ENCODE measurements at regions not wholly inside any gene's neighbourhood (a gene's known extent, or its start where the extent isn't known, plus 50 kb on each side); places are given as distances from the start of the nearest gene placed in this dataset.
"Not testable (repeated sequence)": the region's sequence is repeated elsewhere in the genome, so short reads cannot be mapped to it uniquely, and the experiment has no call there.

- no peak for DNase-seq
These were observed 132.4 kb downstream of the TSEN15 start for GRCh38 chr1:184183919-184184318.

DNA sequence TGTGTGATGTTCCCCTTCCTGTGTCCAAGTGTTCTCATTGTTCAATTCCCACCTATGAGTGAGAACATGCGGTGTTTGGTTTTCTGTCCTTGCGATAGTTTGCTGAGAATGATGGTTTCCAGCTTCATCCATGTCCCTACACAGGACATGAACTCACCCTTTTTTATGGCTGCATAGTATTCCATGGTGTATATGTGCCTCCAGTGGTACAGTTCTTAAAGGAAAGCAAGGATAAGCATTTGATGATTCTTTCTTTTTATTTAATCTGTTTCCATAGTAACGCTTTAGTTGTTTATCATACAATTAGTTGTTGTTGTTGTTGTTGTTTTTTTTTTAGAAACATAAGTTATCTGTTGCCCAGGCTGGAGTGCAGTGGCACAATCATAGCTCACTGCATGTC lies 133.1 kb downstream of the TSEN15 start:
- not testable (repeated sequence) for ATAC-seq

More at GRCh38 chr1:184183919-184184318, 132.4 kb downstream of the TSEN15 start:
- ATAC-seq, result no peak

GRCh38 chr1:184185347-184185746 lies 133.8 kb downstream of the TSEN15 start:
- ATAC-seq (no peak), DNase-seq (no peak)

More for the DNA sequence above, 133.1 kb downstream of the TSEN15 start:
- not testable (repeated sequence) for DNase-seq

- ATAC-seq, result no peak
- DNase-seq, result no peak
These were observed 134.6 kb downstream of the TSEN15 start for GRCh38 chr1:184186167-184186566.

DNA sequence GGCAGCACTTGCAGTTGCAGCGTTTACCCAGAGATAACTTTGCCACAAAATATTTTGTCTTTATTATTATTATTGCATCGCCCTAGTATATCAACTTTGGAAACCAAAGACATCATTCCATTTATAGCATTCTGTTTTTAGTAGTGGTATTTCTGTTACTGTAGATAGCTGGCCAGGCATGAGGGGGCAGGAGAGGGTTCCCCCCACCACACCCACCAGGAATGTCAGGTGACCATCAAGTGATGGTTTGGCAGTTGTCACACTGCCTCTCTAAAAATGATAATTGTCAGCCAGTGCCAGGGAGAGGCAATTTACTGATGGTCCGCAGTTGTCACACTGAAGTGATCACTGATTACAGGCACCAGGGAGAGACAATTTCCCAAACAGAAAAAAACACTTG lies 135.6 kb downstream of the TSEN15 start:
- DNase-seq, result no peak
- no peak for ATAC-seq

GRCh38 chr1:184188037-184188436 lies 136.5 kb downstream of the TSEN15 start:
- DNase-seq, result no peak
- ATAC-seq, result no peak

DNA sequence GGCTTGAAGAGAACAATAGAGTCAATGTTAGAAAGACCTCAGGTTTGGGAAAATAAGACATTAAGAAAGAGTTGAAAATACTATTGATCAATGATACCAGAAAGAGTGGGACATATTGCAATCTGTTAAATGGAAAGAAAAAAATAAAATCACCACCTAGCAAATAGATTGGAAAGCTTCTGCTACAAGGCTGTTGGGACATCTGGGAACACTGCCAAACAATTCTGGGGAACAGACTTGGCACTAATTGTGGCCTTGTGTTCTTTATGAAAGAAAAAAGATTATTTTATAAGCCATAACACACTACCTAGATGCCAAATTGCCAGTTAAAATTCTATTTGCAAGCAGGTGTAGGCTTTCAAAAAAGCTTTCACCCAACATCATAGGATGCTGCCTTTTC lies 137.8 kb downstream of the TSEN15 start:
- DNase-seq (no peak), ATAC-seq (no peak)

DNA sequence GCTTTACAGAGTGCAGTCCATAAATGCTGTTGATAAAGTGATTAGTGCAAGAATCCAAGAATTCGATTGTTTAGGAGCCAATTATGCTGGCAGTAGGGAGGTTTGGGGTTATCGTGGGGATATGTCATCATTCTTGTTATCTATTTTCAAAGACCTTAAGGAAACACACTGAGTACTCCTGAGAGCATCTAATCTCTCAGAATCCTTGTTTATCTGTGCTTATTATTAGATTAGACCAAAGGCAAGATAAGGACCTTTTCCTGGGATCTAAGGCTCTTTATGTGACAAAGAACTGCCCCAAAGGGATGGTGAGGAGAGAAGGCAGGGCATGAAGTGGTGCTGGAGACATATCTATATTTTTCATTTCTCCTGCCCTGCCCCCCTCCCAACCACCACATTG lies 139.1 kb downstream of the TSEN15 start:
- ATAC-seq (no peak), DNase-seq (no peak)

- no peak for ATAC-seq
- no peak for DNase-seq
These were observed 139.7 kb downstream of the TSEN15 start for GRCh38 chr1:184191181-184191621.

DNA sequence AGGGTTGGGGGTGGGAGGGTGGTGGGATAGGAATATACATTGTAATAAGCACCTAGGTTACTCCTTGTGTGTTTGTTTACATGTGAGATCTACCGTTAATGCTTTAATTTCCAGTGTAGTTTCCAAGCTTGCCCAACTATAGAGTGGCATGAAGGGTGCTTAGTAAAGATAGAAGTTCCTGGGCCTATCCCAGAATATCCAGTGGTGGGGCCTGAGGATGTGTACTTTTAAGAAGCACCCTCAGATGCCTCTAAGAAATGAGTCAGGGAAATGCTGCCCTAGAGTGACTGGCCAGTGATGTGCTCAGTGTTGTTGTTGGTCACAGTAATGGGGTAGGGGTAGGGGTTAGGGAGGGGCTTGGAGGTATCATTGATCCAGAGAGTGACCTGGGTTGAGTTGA lies 141.3 kb downstream of the TSEN15 start:
- ATAC-seq (no peak), DNase-seq (no peak)

- DNase-seq, result no peak
- no peak for ATAC-seq
These were observed 141.9 kb downstream of the TSEN15 start for GRCh38 chr1:184193451-184193850.

DNA sequence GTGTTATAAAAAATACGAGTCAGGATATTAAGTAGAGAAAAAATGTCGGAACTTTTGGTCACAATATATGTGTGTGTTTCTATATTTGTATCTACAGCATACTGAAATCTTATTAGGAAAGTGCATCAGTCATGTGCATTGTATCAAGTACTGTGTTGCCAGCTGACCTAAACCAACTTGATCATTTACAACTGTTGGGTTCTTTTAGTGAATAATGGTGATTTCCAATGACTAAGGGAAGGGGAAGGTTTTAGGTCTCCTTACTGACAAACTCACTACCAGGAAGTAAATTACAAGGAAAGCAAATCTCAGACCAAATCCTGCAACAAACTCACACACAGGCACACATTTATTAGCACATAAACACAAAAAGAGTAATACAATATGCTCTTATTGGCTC lies 142.7 kb downstream of the TSEN15 start:
- DNase-seq (no peak), ATAC-seq (no peak)

DNA sequence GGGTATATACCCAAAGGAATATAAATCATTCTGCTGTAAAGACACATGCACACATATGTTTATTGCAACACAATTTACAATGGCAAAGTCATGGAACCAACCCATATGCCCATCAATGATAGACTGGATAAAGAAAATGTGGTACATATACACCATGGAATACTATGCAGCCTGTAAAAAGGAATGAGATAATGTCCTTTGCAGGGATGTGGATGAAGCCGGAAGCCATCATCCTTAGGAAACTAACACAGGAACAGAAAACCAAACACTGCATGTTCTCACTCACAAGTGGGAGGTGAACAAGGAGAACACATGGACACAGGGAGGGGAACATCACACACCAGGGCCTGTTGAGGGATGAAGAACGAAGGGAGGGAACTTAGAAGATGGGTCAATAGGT lies 144.2 kb downstream of the TSEN15 start:
- not testable (repeated sequence) for DNase-seq, ATAC-seq

DNA sequence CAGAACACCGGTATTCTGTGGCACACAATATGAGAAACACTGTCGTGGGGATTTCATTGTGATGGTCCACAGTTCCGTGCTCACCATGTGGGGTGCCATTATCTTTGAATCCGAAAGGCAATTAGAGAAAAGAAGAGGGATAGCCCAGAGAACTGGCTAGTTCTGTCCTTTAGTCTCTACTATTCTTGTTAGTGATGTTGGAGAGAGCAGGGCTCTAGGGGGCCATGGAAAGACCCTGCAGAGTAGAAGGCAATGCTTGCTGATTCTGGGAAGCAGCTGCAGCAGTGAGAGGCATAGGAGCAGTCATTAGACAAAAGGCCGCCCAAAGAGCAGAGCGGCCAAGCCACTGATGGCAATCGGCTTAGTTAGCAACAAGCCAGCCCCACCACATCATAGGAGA lies 146.3 kb downstream of the TSEN15 start:
- no peak for ATAC-seq
- DNase-seq, result no peak

GRCh38 chr1:184199036-184199435 lies 147.5 kb downstream of the TSEN15 start:
- ATAC-seq (no peak), DNase-seq (no peak)

DNA sequence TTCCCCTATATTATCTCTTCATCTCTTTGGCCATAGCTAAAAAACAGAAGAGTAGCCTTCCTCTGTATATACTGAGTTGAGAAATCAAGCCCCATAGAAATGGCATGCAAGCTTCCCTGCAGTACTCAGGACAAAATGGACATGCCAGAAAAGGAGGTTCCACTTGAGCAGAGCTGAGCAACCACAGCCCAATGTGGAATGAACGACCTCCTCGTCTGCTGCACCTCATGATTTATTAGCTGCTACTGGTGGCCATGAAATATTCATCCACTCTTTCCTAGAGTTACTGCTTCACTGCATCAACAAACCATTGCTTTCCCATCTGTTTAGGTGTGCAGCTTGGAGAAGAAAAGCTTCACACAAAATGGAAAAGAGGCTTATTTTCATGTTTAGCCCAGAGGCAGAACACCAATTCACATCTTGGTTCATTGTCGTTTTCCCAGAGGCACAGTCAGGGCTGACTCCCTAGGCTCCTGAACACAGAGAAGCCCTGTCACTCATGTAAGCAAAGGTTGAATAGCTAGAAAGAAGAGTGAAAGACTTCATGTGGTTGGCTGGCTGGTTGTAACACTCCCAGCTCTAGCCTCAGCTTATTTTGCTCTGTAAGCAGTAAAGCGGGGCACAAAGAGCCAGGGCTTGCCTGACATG lies 148.0 kb downstream of the TSEN15 start:
- DNase-seq, result no peak
- no peak for ATAC-seq

DNA sequence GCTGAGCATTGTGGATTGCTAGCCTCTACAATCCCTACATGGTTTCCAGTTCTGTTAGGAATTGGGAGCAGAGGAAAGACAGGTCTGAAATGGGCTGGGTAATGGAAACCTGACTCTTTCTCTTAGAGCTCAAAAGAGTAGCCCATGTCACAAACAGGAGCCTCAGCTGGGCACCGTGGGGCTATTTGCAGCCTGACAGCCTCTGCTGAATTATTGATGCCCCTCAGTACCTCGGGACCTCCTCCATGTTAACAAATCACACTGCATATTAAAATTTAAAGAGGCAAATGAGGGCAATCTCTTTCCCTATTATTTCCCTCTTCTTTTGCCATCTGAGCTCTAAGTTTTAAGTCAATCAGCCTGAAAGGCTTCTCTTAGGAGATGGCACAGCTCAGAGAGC lies 157.1 kb downstream of the TSEN15 start:
- DNase-seq (no peak), ATAC-seq (no peak)

GRCh38 chr1:184210031-184210430 lies 158.5 kb downstream of the TSEN15 start:
- DNase-seq, result no peak
- no peak for ATAC-seq

- ATAC-seq, result no peak
- no peak for DNase-seq
These were observed 159.3 kb downstream of the TSEN15 start for GRCh38 chr1:184210862-184211261.

DNA sequence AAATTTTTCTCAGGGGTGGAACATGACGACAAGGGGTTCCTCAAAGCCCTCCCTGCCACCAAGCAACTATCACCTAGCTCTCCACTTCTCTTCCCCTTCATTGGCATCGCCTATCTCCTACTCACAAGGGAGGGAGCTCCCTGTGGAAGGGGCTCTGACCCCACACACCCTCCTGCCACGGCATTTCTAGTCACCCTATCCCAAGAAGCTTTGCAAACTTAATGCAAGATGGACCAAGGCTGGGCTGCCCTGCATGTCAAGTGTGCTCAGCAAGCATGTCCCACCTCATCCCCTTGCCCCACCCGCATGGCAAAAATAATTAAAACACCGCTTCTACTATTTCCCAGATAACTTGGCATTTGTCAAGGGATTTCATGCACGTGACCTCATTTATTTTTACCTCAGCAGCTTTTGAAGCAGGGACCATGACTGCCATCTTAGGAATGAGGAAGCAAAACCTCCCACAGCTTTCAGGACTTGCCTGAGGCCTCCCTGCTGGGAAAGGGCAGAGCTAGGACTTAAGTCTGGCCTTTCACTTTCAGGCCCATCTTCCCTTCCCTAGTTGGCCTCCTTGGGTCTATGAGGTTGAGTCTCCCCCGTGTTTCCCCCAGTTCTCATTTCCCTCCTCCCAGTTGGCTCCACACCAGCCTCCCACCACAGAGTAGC lies 161.3 kb downstream of the TSEN15 start:
- no peak for ATAC-seq
- DNase-seq, result no peak

- DNase-seq (no peak), ATAC-seq (no peak)
These were observed 162.6 kb downstream of the TSEN15 start for GRCh38 chr1:184214128-184214527.

DNA sequence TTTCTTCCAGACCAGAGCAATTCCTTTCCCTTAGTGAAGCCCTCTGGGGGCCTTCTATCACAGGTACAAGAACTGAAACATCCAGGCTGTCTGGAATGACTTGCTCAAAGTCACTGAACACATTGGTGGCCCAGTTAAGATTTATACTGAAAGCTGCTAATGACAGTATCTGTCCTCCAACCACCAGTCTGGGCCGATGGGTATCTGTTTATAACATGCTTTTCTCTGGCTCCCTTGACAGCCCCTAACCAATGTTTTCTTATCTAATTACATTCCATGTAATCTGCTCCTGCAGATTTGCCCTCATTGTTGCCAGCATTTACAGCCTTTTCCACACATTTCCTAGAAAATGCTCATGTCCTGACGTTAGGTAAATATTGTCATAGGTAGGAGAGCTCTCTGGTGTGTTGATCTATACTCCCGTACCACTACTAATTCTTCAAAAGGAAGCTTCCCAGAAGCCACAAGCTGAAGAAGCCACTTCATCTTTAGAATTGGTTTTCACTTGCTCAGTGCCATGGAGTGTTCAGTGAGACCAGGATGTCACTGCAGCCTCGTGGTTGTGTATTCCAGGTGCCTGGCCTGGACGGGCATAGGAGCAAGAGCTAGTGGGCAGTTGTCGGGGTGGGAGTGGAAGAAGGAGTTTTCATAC lies 163.9 kb downstream of the TSEN15 start:
- no peak for DNase-seq

GRCh38 chr1:184218458-184219075 lies 167.0 kb downstream of the TSEN15 start:
- ATAC-seq, result no peak
- no peak for DNase-seq

More for the DNA sequence above, 163.9 kb downstream of the TSEN15 start:
- no peak for ATAC-seq
